ENCODE measurements at regions not wholly inside any gene's neighbourhood (a gene's known extent, or its start where the extent isn't known, plus 50 kb on each side); places are given as distances from the start of the nearest gene placed in this dataset.

DNA sequence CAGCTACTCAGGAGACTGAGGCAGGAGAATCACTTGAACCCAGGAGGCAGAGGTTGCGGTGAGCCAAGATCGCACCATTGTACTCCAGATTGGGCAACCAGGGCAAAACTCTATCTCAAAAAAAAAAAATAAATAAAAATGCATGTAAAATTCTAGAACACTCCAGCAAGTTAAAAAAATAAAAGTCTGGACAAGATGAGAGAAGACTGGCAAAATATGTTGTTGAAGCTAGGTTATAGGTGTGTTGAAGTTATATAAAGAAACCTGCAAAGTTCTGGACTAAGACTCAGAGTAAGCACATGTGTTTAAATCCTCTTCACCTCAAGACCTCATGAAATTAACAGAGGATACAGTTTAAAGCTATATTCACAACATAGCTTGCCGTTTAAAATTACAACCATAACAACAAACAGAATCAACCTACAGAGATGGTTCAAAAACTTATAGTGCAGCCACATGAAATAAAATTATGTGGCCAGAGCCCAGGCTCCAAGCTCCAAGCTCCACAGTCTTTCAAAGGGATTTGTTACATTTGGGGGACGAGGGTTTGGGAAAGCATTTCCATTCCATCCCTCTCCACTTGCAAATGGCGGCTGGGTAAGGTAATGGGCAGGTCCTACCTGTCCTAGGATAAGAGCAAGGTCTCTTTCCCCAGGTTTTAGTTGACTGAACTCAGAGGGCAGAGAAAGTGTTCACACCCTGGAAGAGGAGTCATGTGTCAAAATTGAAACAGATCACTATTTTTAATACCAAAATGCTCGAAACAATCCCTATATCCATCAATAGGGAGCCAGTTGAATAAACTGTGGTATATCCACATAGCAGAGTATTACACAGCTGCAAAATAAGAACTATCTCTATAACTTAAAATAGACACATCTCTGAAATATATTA lies 59.9 kb upstream of the MYCN start:
- no peak for TF ChIP-seq FOXP2 (optimal IDR thresholded peaks at IDR 0.05; ENCODE audit: borderline replicate concordance, extremely low read depth, extremely low read length, insufficient read depth)
- no peak for TF ChIP-seq POLR2AphosphoS5 (IDR thresholded peaks at IDR 0.05; ENCODE audit: low read depth, low read length)
